Fibroblast of skin of right biceps (primary cell): ENCODE measurements at regions not wholly inside any gene's neighbourhood (a gene's known extent, or its start where the extent isn't known, plus 50 kb on each side); places are given as distances from the start of the nearest gene placed in this dataset.

ENCODE experiments used
- DNase-seq: peaks from one replicate; pipeline ENCODE4 v3.0.0-alpha.2; 2013

DNA sequence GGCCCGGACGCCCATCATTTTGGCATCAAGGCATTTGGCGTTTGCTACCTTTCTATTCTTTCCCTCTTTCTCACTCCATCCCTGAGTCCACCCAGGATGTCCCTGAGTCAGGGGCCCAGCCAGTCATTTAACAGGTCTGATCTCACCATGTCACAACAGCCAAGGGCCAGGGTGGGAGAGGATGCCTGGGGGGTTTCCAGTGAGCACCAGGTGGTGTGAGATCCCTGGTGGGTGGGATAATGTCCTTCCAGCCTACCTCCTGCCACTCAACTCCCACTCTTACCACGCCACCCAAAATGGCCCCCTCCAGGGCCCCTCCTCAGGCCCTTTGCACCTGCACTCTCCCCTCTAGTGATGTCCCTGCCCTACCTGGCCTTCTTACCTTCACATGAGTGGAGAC is 310.8 kb downstream of the BCL11B start:
- no peak for DNase-seq

GRCh38 chr14:98962118-98962517 is 309.9 kb downstream of the BCL11B start:
- DNase-seq, result no peak

DNA sequence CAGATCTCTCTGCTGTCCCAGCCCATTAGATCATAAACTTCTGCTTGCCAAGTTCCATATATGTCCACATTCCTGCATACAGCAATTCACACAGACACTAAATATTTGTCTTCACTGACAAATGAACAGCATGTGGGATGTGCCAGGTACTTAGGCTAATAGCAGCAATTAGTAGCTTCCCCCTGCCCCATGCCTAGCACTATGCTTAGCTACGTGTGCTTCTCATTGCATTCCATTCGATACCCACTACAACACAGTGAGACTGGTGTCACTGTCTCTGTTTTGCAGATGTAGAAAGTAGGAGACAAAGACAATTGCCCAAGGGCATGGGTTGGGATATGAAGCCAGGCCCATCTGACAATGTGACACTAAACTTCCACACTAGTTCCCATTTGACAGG is 308.4 kb downstream of the BCL11B start:
- DNase-seq, result peak; percentile 38

DNA sequence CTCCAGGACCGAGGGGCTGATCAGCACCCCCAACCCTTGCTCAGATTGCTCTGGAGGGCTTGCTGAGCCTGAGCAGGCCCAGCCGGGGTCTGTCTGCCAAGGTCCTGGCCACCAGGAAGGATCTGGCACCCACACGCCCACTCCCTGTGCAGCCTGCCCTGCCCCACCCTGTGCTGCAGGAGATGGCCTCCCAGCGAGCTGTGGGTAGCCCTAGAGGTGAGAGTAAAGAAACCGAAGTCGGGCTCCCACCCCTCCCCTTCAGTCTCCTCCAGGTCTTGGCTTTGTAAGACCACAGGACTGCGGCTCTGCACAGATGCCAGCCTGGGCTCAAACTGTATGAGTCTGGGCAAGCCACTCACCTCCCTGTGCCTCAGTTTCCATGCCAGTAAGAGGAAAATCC is 307.8 kb downstream of the BCL11B start:
- DNase-seq, result no peak

- DNase-seq, result no peak
Measured at GRCh38 chr14:98965076-98965475, 306.9 kb downstream of the BCL11B start.

- peak; percentile 77 for DNase-seq
Measured at GRCh38 chr14:98966016-98966415, 306.0 kb downstream of the BCL11B start.

DNA sequence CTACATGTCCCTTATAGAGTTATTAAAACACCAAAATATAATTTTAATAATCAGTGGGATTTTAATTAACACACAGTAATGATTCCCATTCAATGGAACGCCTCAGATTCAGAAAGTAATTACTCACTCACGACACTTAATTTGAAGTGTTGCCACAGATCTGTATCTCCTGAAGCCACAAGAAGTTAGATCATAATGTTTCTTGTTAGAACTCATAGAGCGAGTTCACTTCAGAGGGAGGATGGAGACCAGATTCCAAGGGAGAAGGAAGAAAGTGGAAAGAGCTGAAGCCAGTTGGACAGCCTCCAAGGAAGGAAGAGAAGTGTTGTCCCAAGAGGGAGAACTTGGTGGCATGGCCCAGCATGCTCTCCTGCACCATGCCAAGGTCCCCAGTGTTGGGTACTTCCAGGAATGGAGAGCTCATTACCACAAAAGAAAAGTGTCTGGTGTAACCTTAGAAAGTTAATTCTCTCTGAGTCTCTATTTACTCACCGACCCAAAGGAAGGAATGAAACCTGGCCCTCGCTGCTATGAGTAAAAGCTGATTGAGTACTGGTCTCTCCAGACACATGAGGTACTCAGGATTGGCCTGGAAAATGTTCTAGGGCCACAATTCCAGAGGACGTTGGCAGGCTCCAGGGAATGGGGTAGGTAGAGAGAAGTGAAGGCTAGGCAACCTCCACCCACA is 305.4 kb downstream of the BCL11B start:
- DNase-seq, result peak; percentile 63

- no peak for DNase-seq
Measured at GRCh38 chr14:98974113-98974512, 297.9 kb downstream of the BCL11B start.

GRCh38 chr14:98976271-98976670 is 295.7 kb downstream of the BCL11B start:
- DNase-seq, result peak; percentile 70

DNA sequence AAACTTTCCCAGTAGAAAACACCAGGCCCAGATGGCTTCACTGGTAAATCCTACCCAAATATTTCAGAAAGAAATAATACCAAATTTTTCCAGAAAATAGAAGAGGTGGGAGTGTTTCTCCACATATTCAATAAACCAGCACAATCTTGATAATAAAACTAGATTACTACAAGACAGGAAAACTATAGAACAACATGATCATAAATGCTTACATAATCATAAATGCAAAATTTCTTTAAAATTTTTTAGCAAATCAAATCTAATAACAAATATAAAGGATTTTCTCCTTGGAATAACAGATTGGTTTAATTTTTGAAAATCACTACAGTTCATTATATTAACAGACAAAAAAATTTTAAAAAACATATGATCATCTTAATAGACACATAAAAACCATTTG is 294.5 kb downstream of the BCL11B start:
- no peak for DNase-seq

GRCh38 chr14:98982986-98983385 is 289.0 kb downstream of the BCL11B start:
- no peak for DNase-seq

GRCh38 chr14:98984027-98984718 is 287.8 kb downstream of the BCL11B start:
- no peak for DNase-seq

GRCh38 chr14:98984719-98985041 is 287.3 kb downstream of the BCL11B start:
- DNase-seq, result no peak

DNA sequence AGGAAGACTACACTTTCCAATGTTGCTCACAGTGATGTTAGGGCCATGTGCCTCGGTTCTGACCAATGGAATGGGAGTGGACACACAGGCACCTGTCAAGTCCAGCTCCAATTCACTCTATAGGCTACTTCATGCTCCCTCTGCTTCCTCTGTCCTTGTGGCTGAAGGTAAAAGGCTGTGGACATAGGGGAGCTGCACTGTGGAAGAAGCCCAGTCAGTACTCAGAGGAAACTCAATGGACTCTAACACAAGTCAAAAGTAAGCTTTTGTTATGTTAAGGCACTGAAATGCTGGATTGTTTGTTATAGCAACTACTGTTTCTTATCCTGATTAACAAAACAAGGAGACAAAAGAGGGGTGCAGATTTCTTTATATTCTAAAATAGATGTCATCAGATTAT is 278.2 kb downstream of the BCL11B start:
- no peak for DNase-seq

DNA sequence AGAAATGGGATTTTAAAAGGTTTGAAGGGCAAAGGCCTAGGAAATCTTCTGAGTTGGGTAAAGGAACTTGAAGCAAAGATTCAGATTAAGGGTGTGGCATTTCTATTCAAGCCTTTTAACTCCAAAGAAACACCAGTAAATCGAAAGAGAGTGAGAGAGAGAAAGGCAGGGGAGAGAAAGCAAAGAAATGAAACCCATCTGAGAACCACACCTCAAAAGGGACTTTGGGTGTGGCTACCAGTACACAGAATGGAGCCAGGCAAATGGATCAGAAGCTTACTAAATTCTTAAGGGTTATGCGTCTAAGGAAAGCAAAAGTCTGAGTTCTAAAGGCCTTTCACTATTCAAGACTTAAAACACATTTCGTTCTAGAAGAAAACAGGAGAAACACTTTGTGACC is 277.4 kb downstream of the BCL11B start:
- no peak for DNase-seq

DNA sequence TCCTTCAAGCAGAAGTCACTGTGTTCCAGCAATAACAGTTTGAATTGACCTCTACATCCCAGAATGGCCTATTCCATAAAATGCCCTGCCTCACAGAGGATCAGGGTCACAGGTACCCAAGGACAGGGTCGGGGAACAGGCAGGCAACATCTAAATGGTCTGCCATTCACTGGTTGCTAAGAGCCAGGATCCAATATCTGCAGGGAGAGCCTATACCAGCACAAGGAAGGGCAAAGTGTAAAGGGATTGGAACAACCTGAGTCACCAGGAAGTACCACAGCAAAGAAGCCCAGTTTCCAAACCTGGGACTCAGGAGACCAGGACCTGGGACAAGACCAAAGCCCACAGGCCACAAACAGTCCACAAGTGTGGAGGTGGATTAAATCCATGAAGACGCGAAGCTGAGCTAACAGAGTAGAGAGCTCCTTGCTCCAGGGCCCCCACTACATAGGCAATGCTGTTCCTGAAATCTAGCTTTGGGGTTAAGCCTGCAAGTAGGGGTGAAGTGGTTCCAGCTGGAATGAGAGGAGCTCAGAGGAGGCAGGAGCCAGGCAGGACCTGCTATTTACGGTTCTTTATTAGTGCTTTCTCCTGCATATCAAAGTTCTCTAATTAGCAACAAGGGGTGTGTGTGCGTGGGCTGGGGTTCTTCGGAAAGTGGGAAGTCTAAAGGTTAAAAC is 274.3 kb downstream of the BCL11B start:
- DNase-seq, result no peak

DNA sequence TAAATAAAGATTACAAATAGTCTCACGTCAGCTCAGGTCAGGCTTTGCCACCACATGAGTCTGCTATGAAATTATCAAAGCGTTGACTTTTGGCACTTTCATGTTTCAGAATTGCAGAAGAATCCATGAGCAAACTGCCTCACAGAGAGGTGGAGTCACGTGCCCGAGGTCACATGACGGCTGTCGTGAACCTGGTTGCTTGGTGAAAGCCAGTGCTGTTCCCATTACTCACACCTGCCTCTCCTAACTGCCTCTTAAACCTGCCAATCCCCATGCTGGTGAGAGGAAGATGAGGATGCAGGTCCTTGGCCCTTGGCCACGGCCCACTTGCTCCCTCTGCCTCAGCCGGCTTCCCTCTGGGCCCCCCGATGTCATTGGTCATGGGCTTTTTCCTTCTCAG is 272.7 kb downstream of the BCL11B start:
- DNase-seq, result no peak

GRCh38 chr14:98999901-99000300 is 272.1 kb downstream of the BCL11B start:
- DNase-seq, result no peak

DNA sequence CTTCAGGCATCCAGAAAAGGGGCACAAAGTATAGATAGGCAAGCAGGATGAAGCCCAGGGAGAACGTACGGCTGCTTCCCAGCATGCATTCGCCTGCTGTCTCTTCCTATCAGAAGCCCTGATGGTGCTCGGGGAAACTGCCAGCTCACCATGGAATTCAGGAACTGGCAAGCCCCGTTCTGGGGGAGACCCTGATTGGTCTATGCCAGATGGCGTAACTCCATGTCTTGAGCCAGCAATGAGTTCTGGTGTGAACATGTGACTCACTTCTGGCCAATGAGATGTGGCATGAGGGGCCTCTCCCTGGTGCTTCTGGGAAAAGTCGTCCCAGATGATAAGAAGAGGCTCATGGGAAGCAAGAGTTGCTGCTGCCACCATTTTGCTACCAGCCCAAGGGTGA is 270.8 kb downstream of the BCL11B start:
- DNase-seq, result peak; percentile 5

- no peak for DNase-seq
Measured at GRCh38 chr14:99003646-99004045, 268.4 kb downstream of the BCL11B start.

GRCh38 chr14:99004112-99004511 is 267.9 kb downstream of the BCL11B start:
- no peak for DNase-seq

DNA sequence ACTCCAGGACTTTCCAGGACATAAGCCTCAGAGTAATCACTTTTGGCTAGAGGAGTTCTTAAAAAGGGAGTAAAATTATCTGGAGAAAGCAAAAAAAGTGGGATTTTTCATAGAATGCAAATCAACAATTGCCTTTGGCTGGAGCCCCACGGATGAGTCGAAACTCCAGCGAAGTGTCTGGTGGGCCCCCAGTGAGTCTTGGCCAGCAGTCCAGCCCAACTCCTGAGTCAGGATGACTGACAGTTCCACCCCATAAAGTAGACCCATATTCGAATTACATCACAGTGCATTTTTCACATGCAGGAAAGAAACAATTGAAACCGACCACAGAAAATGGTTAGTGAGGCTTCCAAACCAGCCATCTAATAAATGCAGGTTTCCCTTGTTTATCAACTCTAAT is 265.7 kb downstream of the BCL11B start:
- peak; percentile 70 for DNase-seq

DNA sequence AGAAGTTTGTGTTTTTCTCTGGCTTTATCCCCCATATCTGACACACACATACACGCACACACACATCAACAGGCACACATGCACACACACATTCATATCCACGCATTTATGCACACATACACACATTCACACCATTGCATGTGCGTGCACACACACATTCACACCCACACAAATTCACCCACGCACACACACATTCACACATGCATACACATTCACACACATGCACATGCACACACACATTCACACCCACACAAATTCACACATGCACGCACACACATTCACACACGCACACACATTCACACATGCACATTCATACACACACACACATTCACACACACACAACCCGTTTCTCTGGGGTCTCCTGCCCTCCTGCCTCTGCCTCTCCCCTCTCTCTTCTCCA is 264.2 kb downstream of the BCL11B start:
- no peak for DNase-seq

- DNase-seq, result no peak
Measured at GRCh38 chr14:99009871-99010270, 262.1 kb downstream of the BCL11B start.
